ENCODE measurements at regions not wholly inside any gene's neighbourhood (a gene's known extent, or its start where the extent isn't known, plus 50 kb on each side); places are given as distances from the start of the nearest gene placed in this dataset.

DNA sequence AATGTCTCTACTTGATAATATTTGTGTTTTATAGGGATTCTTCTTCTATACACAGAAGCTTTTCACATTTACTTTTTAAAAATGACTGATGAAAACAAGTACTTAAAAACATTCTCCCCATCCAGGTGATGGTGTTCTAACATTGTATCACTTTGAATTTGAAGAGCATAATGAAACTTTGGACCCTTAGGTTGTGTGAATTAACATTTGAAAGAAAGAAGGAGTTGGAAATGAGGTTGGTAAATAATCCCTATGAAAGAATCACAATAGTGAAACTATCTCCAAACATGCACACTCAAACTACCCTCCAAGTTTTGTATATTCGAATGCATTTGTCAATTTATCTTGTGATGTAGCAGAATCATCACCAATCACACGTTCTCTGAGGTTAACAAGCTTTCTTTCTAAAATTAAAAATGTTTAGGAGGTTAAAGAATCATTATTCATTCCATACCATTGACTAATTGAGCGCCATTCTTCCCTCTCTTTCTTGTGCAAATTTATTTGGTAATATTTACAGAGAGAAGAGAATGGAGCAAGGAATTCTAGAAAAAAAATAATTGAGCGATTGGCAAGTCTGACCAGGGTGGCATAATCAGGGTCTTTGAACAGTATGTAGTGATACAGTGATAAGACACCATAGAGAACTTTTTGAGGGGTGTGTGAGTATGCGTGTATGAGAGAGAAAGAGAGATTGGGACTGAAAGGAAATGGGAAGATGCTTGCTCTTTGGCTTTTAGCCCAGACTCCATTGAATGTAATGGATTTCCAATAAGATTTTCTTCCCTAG is 260.0 kb upstream of the NRXN1 start:
- Histone ChIP-seq H3K4me1 (ENCODE audit: control insufficient read depth, insufficient read depth, low read length) (no peaks in the 10 kb centered on the region), H3K9me3 (replicated peaks; ENCODE audit: control insufficient read depth, insufficient read depth, low read length) (no peaks in the 10 kb centered on the region), H3K4me2 (ENCODE audit: control insufficient read depth, insufficient read depth) (no peak overlapping the region), H4K20me1 (ENCODE audit: control insufficient read depth, insufficient read depth) (no peaks in the 10 kb centered on the region), H3K36me3 (ENCODE audit: control insufficient read depth in 2 of 2, insufficient read depth in 2 of 2, low read length in 1 of 2) (no peaks in the 10 kb centered on the region), H2AFZ (ENCODE audit: control insufficient read depth, low read depth, low read length) (no peak overlapping the region), H3K9ac (ENCODE audit: control insufficient read depth, insufficient read depth, low read length) (no peak overlapping the region), H3K27ac (ENCODE audit: control insufficient read depth, insufficient read depth) (no peak overlapping the region), H3K79me2 (ENCODE audit: control insufficient read depth, insufficient read depth, low read length) (no peaks in the 10 kb centered on the region), H3K27me3 (replicated peaks in 1 of 2; ENCODE audit: control insufficient read depth in 2 of 2, insufficient read depth in 2 of 2, low read length in 1 of 2) (no peaks in the 10 kb centered on the region), H3K4me3 (no peak overlapping the region)
- no TSS peak for BruUV-seq (replicated peaks)
- SMC1A ChIA-PET (ENCODE audit: uncharacterized antibody, unreplicated experiment), result no interaction called here
- CTCF ChIA-PET, result no interaction called here
- 16% methylated on average over 5 of the region's 5 CpGs for WGBS (ENCODE audit: insufficient coverage, insufficient replicate concordance, low lambda C conversion rate, missing lambda C conversion rate)
- FAIRE-seq (no peak), ATAC-seq (no peak), DNase-seq (ENCODE audit: low read depth, low spot score) (no peak)
- in situ Hi-C loops (cut with MboI) (no loop called here), intact Hi-C loops (cut with micrococcal nuclease; ENCODE audit: unreplicated experiment) (no loop called here)
- POLR2A ChIA-PET, result no interaction called here
- TF ChIP-seq WRNIP1 (IDR thresholded peaks at IDR 0.05; ENCODE audit: borderline replicate concordance, low read depth, low read length) (no peak), EZH2 (IDR thresholded peaks at IDR 0.05; ENCODE audit: borderline replicate concordance, control insufficient read depth, low read depth, low read length) (no peak), JUND (IDR thresholded peaks at IDR 0.05; ENCODE audit: low read depth, low read length) (no peak), FOS (IDR thresholded peaks at IDR 0.05; ENCODE audit: borderline replicate concordance, extremely low read depth, insufficient read length) (no peak), SMC3 (IDR thresholded peaks at IDR 0.05; ENCODE audit: borderline replicate concordance, low read length) (no peak), ZNF384 (IDR thresholded peaks at IDR 0.05; ENCODE audit: borderline replicate concordance, low read depth, low read length) (no peak), NFIC (IDR thresholded peaks at IDR 0.05; ENCODE audit: low read depth, low read length) (no peak), HDAC6 (IDR thresholded peaks at IDR 0.05; ENCODE audit: unreplicated experiment) (no peak), MTA3 (IDR thresholded peaks at IDR 0.05; ENCODE audit: borderline replicate concordance, low read length) (no peak), SUZ12 (IDR thresholded peaks at IDR 0.05; ENCODE audit: unreplicated experiment) (no peak), ZSCAN29 (IDR thresholded peaks at IDR 0.05) (no peak), MYB (IDR thresholded peaks at IDR 0.05; ENCODE audit: borderline replicate concordance, low read depth, low read length) (no peak), FOXM1 (IDR thresholded peaks at IDR 0.05; ENCODE audit: low read depth, low read length) (no peak), SREBF1 (IDR thresholded peaks at IDR 0.05; ENCODE audit: low read length) (no peak)
- TF ChIP-seq, protein P1, sequence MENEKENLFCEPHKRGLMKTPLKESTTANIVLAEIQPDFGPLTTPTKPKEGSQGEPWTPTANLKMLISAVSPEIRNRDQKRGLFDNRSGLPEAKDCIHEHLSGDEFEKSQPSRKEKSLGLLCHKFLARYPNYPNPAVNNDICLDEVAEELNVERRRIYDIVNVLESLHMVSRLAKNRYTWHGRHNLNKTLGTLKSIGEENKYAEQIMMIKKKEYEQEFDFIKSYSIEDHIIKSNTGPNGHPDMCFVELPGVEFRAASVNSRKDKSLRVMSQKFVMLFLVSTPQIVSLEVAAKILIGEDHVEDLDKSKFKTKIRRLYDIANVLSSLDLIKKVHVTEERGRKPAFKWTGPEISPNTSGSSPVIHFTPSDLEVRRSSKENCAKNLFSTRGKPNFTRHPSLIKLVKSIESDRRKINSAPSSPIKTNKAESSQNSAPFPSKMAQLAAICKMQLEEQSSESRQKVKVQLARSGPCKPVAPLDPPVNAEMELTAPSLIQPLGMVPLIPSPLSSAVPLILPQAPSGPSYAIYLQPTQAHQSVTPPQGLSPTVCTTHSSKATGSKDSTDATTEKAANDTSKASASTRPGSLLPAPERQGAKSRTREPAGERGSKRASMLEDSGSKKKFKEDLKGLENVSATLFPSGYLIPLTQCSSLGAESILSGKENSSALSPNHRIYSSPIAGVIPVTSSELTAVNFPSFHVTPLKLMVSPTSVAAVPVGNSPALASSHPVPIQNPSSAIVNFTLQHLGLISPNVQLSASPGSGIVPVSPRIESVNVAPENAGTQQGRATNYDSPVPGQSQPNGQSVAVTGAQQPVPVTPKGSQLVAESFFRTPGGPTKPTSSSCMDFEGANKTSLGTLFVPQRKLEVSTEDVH (IDR thresholded peaks at IDR 0.05; ENCODE audit: low read depth, partially characterized antibody), result no peak
- TF ChIP-seq, protein P2, sequence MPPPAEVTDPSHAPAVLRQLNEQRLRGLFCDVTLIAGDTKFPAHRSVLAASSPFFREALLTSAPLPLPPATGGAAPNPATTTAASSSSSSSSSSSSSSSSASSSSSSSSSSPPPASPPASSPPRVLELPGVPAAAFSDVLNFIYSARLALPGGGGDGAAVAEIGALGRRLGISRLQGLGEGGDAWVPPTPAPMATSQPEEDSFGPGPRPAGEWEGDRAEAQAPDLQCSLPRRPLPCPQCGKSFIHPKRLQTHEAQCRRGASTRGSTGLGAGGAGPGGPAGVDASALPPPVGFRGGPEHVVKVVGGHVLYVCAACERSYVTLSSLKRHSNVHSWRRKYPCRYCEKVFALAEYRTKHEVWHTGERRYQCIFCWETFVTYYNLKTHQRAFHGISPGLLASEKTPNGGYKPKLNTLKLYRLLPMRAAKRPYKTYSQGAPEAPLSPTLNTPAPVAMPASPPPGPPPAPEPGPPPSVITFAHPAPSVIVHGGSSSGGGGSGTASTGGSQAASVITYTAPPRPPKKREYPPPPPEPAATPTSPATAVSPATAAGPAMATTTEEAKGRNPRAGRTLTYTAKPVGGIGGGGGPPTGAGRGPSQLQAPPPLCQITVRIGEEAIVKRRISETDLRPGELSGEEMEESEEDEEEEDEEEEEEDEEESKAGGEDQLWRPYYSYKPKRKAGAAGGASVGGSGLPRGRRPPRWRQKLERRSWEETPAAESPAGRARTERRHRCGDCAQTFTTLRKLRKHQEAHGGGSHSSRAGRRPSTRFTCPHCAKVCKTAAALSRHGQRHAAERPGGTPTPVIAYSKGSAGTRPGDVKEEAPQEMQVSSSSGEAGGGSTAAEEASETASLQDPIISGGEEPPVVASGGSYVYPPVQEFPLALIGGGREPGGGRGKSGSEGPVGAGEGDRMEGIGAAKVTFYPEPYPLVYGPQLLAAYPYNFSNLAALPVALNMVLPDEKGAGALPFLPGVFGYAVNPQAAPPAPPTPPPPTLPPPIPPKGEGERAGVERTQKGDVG (CRISPR knock-in tag; IDR thresholded peaks at IDR 0.05), result no peak
- TF ChIP-seq, protein P3, sequence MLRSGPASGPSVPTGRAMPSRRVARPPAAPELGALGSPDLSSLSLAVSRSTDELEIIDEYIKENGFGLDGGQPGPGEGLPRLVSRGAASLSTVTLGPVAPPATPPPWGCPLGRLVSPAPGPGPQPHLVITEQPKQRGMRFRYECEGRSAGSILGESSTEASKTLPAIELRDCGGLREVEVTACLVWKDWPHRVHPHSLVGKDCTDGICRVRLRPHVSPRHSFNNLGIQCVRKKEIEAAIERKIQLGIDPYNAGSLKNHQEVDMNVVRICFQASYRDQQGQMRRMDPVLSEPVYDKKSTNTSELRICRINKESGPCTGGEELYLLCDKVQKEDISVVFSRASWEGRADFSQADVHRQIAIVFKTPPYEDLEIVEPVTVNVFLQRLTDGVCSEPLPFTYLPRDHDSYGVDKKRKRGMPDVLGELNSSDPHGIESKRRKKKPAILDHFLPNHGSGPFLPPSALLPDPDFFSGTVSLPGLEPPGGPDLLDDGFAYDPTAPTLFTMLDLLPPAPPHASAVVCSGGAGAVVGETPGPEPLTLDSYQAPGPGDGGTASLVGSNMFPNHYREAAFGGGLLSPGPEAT (IDR thresholded peaks at IDR 0.05; ENCODE audit: low read depth), result no peak
- RAD21 ChIA-PET (ENCODE audit: unreplicated experiment), result no interaction called here
